G401 (cell line): ENCODE measurements at regions not wholly inside any gene's neighbourhood (a gene's known extent, or its start where the extent isn't known, plus 50 kb on each side); places are given as distances from the start of the nearest gene placed in this dataset.

ENCODE experiments used
- DNase-seq: peaks from one replicate; pipeline ENCODE4 v3.0.0-alpha.2; 2015; ENCODE audit warnings: low spot score
- in situ Hi-C: cut with HindIII; loops from 2 replicates; pipeline ENCODE4 v1.10.0; 2016; ENCODE audit warnings: low sequenced_read_pairs, mixed read lengths

- DNase-seq: no peak
- in situ Hi-C loops: no loop called here
Observed at GRCh38 chr16:73251608-73252007, 203.7 kb upstream of the ZFHX3 start.

GRCh38 chr16:73248316-73248715, 200.4 kb upstream of the ZFHX3 start:
- DNase-seq: no peak
- in situ Hi-C loops: no loop called here

GRCh38 chr16:73240920-73241319, 193.0 kb upstream of the ZFHX3 start:
- in situ Hi-C loops: no loop called here

DNA sequence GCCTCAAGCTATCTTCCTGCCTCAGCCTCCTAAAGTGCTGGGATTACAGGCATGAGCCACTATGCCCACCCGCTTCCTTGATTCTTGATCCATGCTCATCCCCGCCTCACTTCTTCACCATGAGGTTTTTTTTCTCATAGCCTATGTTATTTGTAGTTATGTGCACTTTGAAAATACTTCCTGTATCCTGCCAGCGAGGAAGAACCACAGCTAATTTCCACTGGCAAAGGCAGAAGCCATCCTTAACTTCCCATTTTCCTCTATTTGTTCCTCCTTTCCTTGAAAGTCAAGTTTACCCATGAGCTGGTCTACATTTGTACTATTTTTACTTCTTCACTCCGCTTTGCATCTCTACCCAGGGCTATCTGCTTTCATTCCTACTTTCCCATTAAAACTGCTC, 189.7 kb upstream of the ZFHX3 start:
- in situ Hi-C loops: no loop called here
- DNase-seq: no peak

More at GRCh38 chr16:73240920-73241319, 193.0 kb upstream of the ZFHX3 start:
- DNase-seq: no peak

- in situ Hi-C loops: no loop called here
- no peak for DNase-seq
Observed at GRCh38 chr16:73234496-73234895, 186.6 kb upstream of the ZFHX3 start.

- in situ Hi-C loops: no loop called here
- peak; percentile 2 for DNase-seq
Observed at GRCh38 chr16:73233846-73234424, 186.0 kb upstream of the ZFHX3 start.

DNA sequence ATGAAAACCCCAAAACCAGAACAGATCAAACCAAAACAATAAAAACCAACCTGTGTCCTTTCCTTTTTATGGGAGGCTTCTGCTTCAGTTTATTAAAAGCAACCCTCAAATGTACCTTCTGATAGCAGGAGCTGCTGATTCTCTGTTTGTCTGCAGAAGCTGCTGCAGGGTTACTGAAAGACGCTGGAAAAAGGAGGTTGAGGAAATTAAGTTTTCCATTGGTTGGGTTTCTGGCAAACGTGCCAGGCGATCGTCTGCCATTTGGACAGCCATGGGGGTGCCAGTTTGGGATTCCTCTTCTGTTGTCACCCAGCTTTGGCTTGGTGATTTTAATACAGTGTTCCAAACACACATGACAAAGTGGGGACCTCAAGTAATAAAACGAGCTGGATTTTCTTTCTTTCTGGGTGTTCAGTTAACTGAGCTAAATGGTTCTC, 185.4 kb upstream of the ZFHX3 start:
- in situ Hi-C loops: no loop called here
- DNase-seq: no peak

GRCh38 chr16:73232555-73233328, 184.8 kb upstream of the ZFHX3 start:
- in situ Hi-C loops: no loop called here
- DNase-seq: peak; percentile 24

GRCh38 chr16:73231944-73232554, 184.1 kb upstream of the ZFHX3 start:
- in situ Hi-C loops: no loop called here
- DNase-seq: peak; percentile 2

- DNase-seq: no peak
- in situ Hi-C loops: no loop called here
Observed at GRCh38 chr16:73231379-73231778, 183.5 kb upstream of the ZFHX3 start.

DNA sequence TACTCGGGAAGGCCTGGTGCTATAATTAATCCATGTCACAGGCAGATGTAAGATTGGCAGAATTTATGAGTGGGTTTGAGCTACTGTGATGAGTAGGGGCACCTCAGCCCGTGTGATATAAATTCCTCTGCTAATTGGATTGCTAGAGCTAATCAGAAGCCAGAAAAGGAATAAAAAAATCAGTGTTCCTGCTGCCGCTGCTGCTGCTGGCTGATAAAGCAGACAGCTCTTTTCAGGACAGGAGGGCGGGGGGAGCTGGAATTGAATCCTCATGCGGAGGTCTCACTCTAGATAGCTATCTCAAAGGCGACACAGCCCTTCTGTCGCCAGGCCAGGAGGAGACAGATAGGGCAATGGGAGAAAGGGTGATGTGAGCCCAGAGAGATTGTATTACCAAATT, 182.7 kb upstream of the ZFHX3 start:
- in situ Hi-C loops: no loop called here
- DNase-seq: no peak

DNA sequence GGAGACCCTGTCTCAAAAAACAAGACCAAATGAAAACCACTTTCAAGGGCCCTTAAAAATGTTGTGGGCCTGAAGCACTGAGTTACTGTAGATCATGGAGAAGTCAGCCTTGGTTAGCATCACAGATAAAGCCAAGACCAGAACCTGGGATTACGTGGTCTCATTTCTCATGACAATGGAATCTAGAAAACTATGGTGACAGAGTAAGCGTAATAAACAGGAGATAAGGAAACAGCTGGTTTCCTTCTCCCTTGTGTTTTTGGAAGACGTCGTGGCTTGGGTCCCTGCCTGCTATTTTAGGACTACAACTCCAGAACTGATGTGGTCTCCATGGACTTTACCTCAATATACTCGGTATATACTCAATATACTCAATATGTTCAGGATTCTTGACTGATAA, 180.7 kb upstream of the ZFHX3 start:
- in situ Hi-C loops: no loop called here

GRCh38 chr16:73226675-73227074, 178.7 kb upstream of the ZFHX3 start:
- DNase-seq: no peak
- in situ Hi-C loops: no loop called here

More for the DNA sequence above, 180.7 kb upstream of the ZFHX3 start:
- DNase-seq: no peak

- no peak for DNase-seq
- in situ Hi-C loops: no loop called here
Observed at GRCh38 chr16:73225983-73226382, 178.1 kb upstream of the ZFHX3 start.

- DNase-seq: no peak
- in situ Hi-C loops: no loop called here
Observed at GRCh38 chr16:73220836-73221235, 172.9 kb upstream of the ZFHX3 start.

- in situ Hi-C loops: no loop called here
- no peak for DNase-seq
Observed at GRCh38 chr16:73219176-73219575, 171.2 kb upstream of the ZFHX3 start.

- no peak for DNase-seq
- in situ Hi-C loops: no loop called here
Observed at GRCh38 chr16:73217654-73218053, 169.7 kb upstream of the ZFHX3 start.

GRCh38 chr16:73216932-73217331, 169.0 kb upstream of the ZFHX3 start:
- in situ Hi-C loops: no loop called here
- no peak for DNase-seq

DNA sequence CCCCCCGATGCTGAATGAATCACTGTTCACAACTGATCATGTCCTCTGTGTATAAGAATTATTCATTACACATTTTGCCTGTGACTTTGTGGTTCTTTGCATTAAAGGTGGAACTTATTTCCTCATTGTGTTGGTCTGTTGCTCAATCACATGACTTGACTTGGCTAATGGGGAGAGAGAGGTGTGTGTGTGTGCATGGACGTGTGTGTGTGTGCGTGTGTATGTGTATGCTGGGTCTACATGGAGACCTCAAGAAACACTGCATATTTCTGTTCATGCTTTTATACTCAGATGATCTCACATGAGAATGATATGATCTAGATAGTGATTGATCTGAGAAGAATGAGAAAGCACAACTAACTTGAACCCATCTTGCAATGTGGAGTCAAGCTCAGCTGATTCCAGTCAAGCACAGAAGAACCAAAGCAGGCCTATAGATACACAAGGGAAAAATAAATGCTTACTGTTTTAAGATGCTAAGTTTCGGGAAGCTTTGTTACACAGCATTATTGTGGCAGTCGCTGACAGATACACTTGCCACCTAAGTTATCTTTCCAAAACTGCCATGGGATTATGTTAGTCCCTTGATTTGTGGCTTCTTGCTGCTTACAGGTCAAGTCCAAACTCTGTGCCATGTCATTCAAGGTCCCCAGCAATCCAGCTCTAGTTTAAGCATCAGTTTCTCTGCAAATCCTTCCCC, 167.9 kb upstream of the ZFHX3 start:
- DNase-seq: no peak
- in situ Hi-C loops: no loop called here
